ENCODE measurements at regions not wholly inside any gene's neighbourhood (a gene's known extent, or its start where the extent isn't known, plus 50 kb on each side); places are given as distances from the start of the nearest gene placed in this dataset.
"Not testable (repeated sequence)": the region's sequence is repeated elsewhere in the genome, so short reads cannot be mapped to it uniquely, and the experiment has no call there.

DNA sequence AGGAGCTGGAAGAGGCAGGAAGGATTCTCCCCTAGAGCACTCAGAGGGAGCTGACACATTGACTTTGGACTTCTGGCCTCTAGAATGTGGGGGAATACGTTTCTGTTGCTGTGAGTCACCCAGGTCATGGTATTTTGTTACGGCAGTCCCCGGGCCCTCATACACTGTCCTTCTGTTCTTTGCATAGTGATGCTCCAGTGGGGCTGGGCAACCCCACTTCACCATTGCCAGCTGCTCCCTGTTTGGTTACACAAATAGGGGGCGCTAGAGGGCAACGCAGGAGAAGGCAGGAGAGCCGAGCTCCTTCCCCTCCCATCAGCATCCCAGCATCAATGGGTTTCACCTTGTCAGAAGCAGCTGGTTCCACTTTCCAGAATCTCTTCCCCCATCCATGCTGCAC, 257.7 kb upstream of the FOXF1 start:
- DNase-seq (ENCODE audit: low read depth): no peak

GRCh38 chr16:86255966-86256365, 254.4 kb upstream of the FOXF1 start:
- H3K4me3 ChIP-seq (ENCODE audit: low read depth, low read length): no peak overlapping the region
- TF ChIP-seq CTCF (IDR thresholded peaks at IDR 0.05; ENCODE audit: control insufficient read depth, extremely low read depth, insufficient read depth): no peak
- no peak for DNase-seq (ENCODE audit: low read depth)

More for the DNA sequence above, 257.7 kb upstream of the FOXF1 start:
- no peak for TF ChIP-seq CTCF (IDR thresholded peaks at IDR 0.05; ENCODE audit: control insufficient read depth, extremely low read depth, insufficient read depth)
- no peak overlapping the region for H3K4me3 ChIP-seq (ENCODE audit: low read depth, low read length)

DNA sequence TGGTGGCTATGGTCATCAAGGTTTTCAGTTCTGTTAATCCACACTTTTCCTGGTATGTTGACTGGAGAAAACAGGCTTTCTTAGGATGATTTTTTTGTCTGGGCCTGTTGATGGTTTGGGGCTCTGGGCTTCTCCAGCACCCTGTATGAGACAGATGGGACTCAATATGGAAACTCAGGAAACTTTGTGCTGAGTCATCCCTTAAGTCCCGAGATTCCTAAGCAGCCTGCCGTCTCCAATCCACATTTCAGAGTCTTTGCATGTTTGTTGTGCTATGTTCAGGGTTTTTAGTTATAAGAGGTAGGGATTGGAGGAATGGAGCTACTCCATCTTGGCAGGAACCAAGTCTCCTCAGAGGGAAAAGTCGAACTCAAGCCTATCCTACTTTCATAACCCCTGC, 253.3 kb upstream of the FOXF1 start:
- no peak for TF ChIP-seq CTCF (IDR thresholded peaks at IDR 0.05; ENCODE audit: control insufficient read depth, extremely low read depth, insufficient read depth)
- no peak for DNase-seq (ENCODE audit: low read depth)
- H3K4me3 ChIP-seq (ENCODE audit: low read depth, low read length): no peak overlapping the region

DNA sequence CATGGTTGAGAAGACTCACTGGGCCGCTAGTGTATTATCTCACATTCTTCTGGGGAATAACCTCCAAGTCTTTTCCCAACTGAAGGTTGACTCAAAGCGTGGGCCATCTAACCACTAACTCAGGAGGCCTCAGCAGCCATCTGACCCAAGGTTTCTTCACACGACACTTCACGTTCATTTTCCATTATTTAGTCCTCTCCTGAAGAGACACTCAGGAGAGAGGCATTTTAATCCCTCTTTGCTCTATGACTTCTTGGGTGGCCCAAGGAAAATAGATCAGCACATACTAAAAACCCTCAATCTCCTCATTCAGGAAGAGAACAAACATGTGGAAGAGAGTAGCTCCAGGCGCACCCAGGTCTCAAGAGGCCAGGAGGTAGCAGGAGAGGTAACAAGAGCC, 252.8 kb upstream of the FOXF1 start:
- DNase-seq (ENCODE audit: low read depth): no peak
- TF ChIP-seq CTCF (IDR thresholded peaks at IDR 0.05; ENCODE audit: control insufficient read depth, extremely low read depth, insufficient read depth): no peak

GRCh38 chr16:86258713-86259112, 251.6 kb upstream of the FOXF1 start:
- no peak overlapping the region for H3K4me3 ChIP-seq (ENCODE audit: low read depth, low read length)
- no peak for TF ChIP-seq CTCF (IDR thresholded peaks at IDR 0.05; ENCODE audit: control insufficient read depth, extremely low read depth, insufficient read depth)
- no peak for DNase-seq (ENCODE audit: low read depth)

More for the DNA sequence above, 252.8 kb upstream of the FOXF1 start:
- H3K4me3 ChIP-seq (ENCODE audit: low read depth, low read length): no peak overlapping the region

- TF ChIP-seq CTCF (IDR thresholded peaks at IDR 0.05; ENCODE audit: control insufficient read depth, extremely low read depth, insufficient read depth): no peak
- no peak overlapping the region for H3K4me3 ChIP-seq (ENCODE audit: low read depth, low read length)
- no peak for DNase-seq (ENCODE audit: low read depth)
Observed at GRCh38 chr16:86259499-86259898, 250.8 kb upstream of the FOXF1 start.

GRCh38 chr16:86261379-86261778, 248.9 kb upstream of the FOXF1 start:
- no peak overlapping the region for H3K4me3 ChIP-seq (ENCODE audit: low read depth, low read length)
- DNase-seq (ENCODE audit: low read depth): peak; percentile 18
- no peak for TF ChIP-seq CTCF (IDR thresholded peaks at IDR 0.05; ENCODE audit: control insufficient read depth, extremely low read depth, insufficient read depth)

- DNase-seq (ENCODE audit: low read depth); H3K4me3 ChIP-seq (ENCODE audit: low read depth, low read length): not testable (repeated sequence)
Observed at GRCh38 chr16:86267657-86268056, 242.7 kb upstream of the FOXF1 start.
